SK-N-SH (cell line): ENCODE measurements at regions not wholly inside any gene's neighbourhood (a gene's known extent, or its start where the extent isn't known, plus 50 kb on each side); places are given as distances from the start of the nearest gene placed in this dataset.

Experiments
- ELF1 ChIP-seq: IDR thresholded peaks from 2 replicates; pipeline ENCODE4 v1.4.0; 2012
- EZH2phosphoT487 ChIP-seq: fragments of 200-600 bp; sonication (generic); IDR thresholded peaks from 2 replicates; pipeline ENCODE4 v1.6.1; 2017; ENCODE audit warnings: low read depth, mixed run types, mild to moderate bottlenecking, antibody characterized with exemption, moderate library complexity, borderline replicate concordance
- FOXM1 ChIP-seq: IDR thresholded peaks from 2 replicates; pipeline ENCODE4 v1.4.0; 2012; ENCODE audit warnings: low read depth, mild to moderate bottlenecking
- GABPA ChIP-seq: IDR thresholded peaks from 2 replicates; pipeline ENCODE4 v1.4.0; 2012; ENCODE audit warnings: low read depth, mild to moderate bottlenecking
- JUND ChIP-seq: IDR thresholded peaks from 2 replicates; pipeline ENCODE4 v1.4.0; 2012
- MEF2A ChIP-seq: IDR thresholded peaks from 2 replicates; pipeline ENCODE4 v1.4.0; 2012; ENCODE audit warnings: low read depth, borderline replicate concordance
- NFIC ChIP-seq: IDR thresholded peaks from 2 replicates; pipeline ENCODE4 v1.4.0; 2012; ENCODE audit warnings: borderline replicate concordance
- POLR2AphosphoS5 ChIP-seq: IDR thresholded peaks from 2 replicates; pipeline ENCODE4 v1.6.1; 2012; ENCODE audit warnings: low read depth, low read length
- RAD21 ChIP-seq: IDR thresholded peaks from 2 replicates; pipeline ENCODE4 v1.6.1; 2012; ENCODE audit warnings: mild to moderate bottlenecking, low read length
- SIN3A ChIP-seq: IDR thresholded peaks from 2 replicates; pipeline ENCODE4 v1.6.1; 2012; ENCODE audit warnings: low read depth, mild to moderate bottlenecking, low read length, moderate library complexity, borderline replicate concordance
- TF ChIP-seq, protein P1 (sequence below): IDR thresholded peaks from 2 replicates; pipeline ENCODE4 v1.4.0; 2012; ENCODE audit warnings: low read depth, borderline replicate concordance
- TF ChIP-seq, protein P2 (sequence below): fragments of 200-600 bp; sonication (generic); IDR thresholded peaks from 2 replicates; pipeline ENCODE4 v1.6.1; 2017; ENCODE audit warnings: antibody characterized with exemption, mild to moderate bottlenecking, moderate library complexity
- TF ChIP-seq, protein P3 (sequence below): IDR thresholded peaks from 2 replicates; pipeline ENCODE4; 2012

DNA sequence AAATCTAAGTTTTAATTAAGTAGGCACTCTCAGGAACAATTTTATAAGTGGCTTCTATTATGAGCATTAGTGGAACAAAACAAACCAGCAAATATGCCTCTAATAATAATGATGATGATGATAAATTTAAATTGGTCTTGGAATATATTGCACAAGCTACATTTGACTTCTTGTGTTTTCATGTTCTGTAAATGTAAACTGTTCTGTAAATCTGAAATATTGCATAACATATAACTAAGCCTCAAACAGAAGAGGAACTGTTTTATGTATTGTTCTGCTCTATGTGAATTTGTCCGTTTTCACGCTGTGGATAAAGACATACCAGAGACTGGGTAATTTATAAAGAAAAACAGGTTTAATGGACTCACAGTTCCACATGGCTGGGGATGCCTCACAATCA lies 625.2 kb upstream of the CELF2 start:
- TF ChIP-seq, protein P1, sequence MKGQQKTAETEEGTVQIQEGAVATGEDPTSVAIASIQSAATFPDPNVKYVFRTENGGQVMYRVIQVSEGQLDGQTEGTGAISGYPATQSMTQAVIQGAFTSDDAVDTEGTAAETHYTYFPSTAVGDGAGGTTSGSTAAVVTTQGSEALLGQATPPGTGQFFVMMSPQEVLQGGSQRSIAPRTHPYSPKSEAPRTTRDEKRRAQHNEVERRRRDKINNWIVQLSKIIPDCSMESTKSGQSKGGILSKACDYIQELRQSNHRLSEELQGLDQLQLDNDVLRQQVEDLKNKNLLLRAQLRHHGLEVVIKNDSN = no peak
- no peak for TF ChIP-seq MEF2A
- TF ChIP-seq, protein P2, sequence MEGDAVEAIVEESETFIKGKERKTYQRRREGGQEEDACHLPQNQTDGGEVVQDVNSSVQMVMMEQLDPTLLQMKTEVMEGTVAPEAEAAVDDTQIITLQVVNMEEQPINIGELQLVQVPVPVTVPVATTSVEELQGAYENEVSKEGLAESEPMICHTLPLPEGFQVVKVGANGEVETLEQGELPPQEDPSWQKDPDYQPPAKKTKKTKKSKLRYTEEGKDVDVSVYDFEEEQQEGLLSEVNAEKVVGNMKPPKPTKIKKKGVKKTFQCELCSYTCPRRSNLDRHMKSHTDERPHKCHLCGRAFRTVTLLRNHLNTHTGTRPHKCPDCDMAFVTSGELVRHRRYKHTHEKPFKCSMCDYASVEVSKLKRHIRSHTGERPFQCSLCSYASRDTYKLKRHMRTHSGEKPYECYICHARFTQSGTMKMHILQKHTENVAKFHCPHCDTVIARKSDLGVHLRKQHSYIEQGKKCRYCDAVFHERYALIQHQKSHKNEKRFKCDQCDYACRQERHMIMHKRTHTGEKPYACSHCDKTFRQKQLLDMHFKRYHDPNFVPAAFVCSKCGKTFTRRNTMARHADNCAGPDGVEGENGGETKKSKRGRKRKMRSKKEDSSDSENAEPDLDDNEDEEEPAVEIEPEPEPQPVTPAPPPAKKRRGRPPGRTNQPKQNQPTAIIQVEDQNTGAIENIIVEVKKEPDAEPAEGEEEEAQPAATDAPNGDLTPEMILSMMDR = no peak
- TF ChIP-seq GABPA = no peak
- no peak for TF ChIP-seq FOXM1
- no peak for TF ChIP-seq SIN3A
- TF ChIP-seq RAD21 = no peak
- TF ChIP-seq NFIC = no peak
- TF ChIP-seq, protein P3, sequence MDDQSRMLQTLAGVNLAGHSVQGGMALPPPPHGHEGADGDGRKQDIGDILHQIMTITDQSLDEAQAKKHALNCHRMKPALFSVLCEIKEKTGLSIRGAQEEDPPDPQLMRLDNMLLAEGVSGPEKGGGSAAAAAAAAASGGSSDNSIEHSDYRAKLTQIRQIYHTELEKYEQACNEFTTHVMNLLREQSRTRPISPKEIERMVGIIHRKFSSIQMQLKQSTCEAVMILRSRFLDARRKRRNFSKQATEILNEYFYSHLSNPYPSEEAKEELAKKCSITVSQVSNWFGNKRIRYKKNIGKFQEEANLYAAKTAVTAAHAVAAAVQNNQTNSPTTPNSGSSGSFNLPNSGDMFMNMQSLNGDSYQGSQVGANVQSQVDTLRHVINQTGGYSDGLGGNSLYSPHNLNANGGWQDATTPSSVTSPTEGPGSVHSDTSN = no peak
- TF ChIP-seq POLR2AphosphoS5 = no peak
- TF ChIP-seq EZH2phosphoT487 = no peak
- TF ChIP-seq JUND = no peak
- no peak for TF ChIP-seq ELF1
